BLaER1 treated with 17β-estradiol and CSF1 and Interleukin-3, amounts not matched to agents 10 nM and 100 nM (cell line): ENCODE measurements at regions not wholly inside any gene's neighbourhood (a gene's known extent, or its start where the extent isn't known, plus 50 kb on each side); places are given as distances from the start of the nearest gene placed in this dataset.

Experiments used
- H3K27ac ChIP-seq, 11 experiments: shearing (Covaris generic); formaldehyde crosslinking; 2 replicates each; pipeline ENCODE4 v1.8.1; 2022
- H3K27me3 ChIP-seq, 11 experiments: shearing (Covaris generic); formaldehyde crosslinking; 2 replicates each; pipeline ENCODE4 v1.8.1; 2022
- H3K36me3 ChIP-seq, 11 experiments: shearing (Covaris generic); formaldehyde crosslinking; 2 replicates each; pipeline ENCODE4 v1.8.1; 2022
- H3K4me1 ChIP-seq, 10 experiments: shearing (Covaris generic); formaldehyde crosslinking; 2 replicates each; pipeline ENCODE4 v1.8.1; 2022
- H3K4me2 ChIP-seq, 11 experiments: shearing (Covaris generic); formaldehyde crosslinking; 2 replicates each; pipeline ENCODE4 v1.8.1; 2022
- H3K4me3 ChIP-seq, 10 experiments: shearing (Covaris generic); formaldehyde crosslinking; 2 replicates each; pipeline ENCODE4 v1.8.1; 2022
- H3K9ac ChIP-seq, 11 experiments: shearing (Covaris generic); formaldehyde crosslinking; 2 replicates each; pipeline ENCODE4 v1.8.1; 2022
- H3K9me3 ChIP-seq, 11 experiments: shearing (Covaris generic); formaldehyde crosslinking; replicated peaks in 1 of 11; 2 replicates each; pipeline ENCODE4 v1.8.1; 2022
- H4K20me1 ChIP-seq, 11 experiments: shearing (Covaris generic); formaldehyde crosslinking; 2 replicates each; pipeline ENCODE4 v1.8.1; 2022
- Cebpa-rat ChIP-seq, 11 experiments: shearing (Covaris generic); IDR thresholded peaks; 2 replicates each; pipeline ENCODE4 v1.8.1; 2022

DNA sequence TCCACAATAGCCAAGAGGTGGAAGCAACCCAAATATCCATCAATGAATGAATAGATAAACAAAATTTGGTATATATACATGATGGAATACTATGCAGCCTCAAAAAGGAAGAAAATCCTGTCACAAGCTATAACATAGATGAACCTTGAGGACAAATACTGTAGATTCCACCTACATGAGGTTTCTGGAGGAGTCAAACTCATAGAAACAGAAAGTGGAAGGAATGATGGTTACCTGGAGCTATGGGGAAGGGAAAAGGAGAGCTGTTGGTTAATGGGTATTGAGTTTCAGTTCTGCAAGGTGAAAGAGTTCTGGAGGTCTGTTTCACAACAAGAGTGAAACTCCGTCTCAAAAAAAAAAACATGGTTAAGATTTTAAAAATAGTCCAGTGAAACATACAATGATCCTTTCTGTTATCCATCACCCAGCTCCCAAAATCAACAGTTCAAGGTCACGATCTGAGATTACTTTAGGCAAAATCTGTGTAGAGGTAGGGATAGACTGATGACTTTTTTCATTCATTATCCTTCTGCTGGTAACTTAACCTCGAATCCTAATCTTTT is 80.8 kb upstream of the HNRNPU start:
- H3K4me3 ChIP-seq, result no peak overlapping the region

GRCh38 chr1:244941121-244941520 is 76.8 kb upstream of the HNRNPU start:
- Histone ChIP-seq H3K4me3 (no peak overlapping the region), H3K36me3 (no peaks in the 10 kb centered on the region), H3K4me2 (no peak overlapping the region), H3K9ac (no peak overlapping the region), H3K4me1 (peaks cover 0 to 15% (median 10%) of the 10 kb centered on the region in 10 experiments; a peak in 15 of 20 replicates), H4K20me1 (no peaks in the 10 kb centered on the region), H3K9me3 (no peaks in the 10 kb centered on the region), H3K27me3 (no peaks in the 10 kb centered on the region), H3K27ac (no peak overlapping the region)
- no peak for TF ChIP-seq Cebpa-rat (IDR thresholded peaks at IDR 0.05)

More for the DNA sequence above, 80.8 kb upstream of the HNRNPU start:
- Histone ChIP-seq H3K27ac (0 out of 22 replicates have a peak overlapping the region, but pooled peaks of 1 of the 11 experiments have one; percentile 9), H3K4me2 (no peak overlapping the region), H3K9me3 (peaks cover 0 to 5% (median 0%) of the 10 kb centered on the region in 11 experiments; a peak in 1 of 22 replicates), H3K9ac (no peak overlapping the region), H3K27me3 (no peaks in the 10 kb centered on the region), H3K36me3 (no peaks in the 10 kb centered on the region), H3K4me1 (peaks cover 0 to 7% (median 4%) of the 10 kb centered on the region in 10 experiments; a peak in 15 of 20 replicates), H4K20me1 (no peaks in the 10 kb centered on the region)
- TF ChIP-seq Cebpa-rat (IDR thresholded peaks at IDR 0.05), result no peak

GRCh38 chr1:244937099-244937498 is 72.8 kb upstream of the HNRNPU start:
- Histone ChIP-seq H3K9ac (no peak overlapping the region), H3K27me3 (no peaks in the 10 kb centered on the region), H3K4me1 (peaks cover 0 to 15% (median 10%) of the 10 kb centered on the region in 10 experiments; a peak in 15 of 20 replicates), H3K4me3 (no peak overlapping the region), H3K9me3 (no peaks in the 10 kb centered on the region), H4K20me1 (no peaks in the 10 kb centered on the region), H3K36me3 (no peaks in the 10 kb centered on the region), H3K27ac (no peak overlapping the region), H3K4me2 (no peak overlapping the region)
- no peak for TF ChIP-seq Cebpa-rat (IDR thresholded peaks at IDR 0.05)

- Histone ChIP-seq H3K9ac (peak overlapping the region in 10 of 11 experiments; percentile 15 to 83 (median 77); a peak in 18 of 22 replicates), H3K4me1 (peaks cover 34 to 64% (median 48%) of the 10 kb centered on the region in 10 experiments), H3K27ac (peak overlapping the region in 10 of 11 experiments; percentile 71 to 96 (median 94); a peak in 20 of 22 replicates), H3K36me3 (no peaks in the 10 kb centered on the region), H3K4me2 (peak overlapping the region; percentile 73 to 94 (median 88)), H3K27me3 (peaks cover 5 to 37% (median 29%) of the 10 kb centered on the region in 11 experiments; a peak in 21 of 22 replicates), H3K4me3 (peak overlapping the region in 3 of 10 experiments; percentile 3 to 45 (median 9); a peak in 3 of 20 replicates), H4K20me1 (no peaks in the 10 kb centered on the region), H3K9me3 (peaks cover 0 to 6% (median 0%) of the 10 kb centered on the region in 11 experiments; a peak in 1 of 22 replicates)
- TF ChIP-seq Cebpa-rat (IDR thresholded peaks at IDR 0.05), result peak in 9 of 11 experiments; percentile 72 to 95 (median 93); a peak in 16 of 22 replicates
These were observed 56.8 kb upstream of the HNRNPU start for GRCh38 chr1:244920911-244921761.

DNA sequence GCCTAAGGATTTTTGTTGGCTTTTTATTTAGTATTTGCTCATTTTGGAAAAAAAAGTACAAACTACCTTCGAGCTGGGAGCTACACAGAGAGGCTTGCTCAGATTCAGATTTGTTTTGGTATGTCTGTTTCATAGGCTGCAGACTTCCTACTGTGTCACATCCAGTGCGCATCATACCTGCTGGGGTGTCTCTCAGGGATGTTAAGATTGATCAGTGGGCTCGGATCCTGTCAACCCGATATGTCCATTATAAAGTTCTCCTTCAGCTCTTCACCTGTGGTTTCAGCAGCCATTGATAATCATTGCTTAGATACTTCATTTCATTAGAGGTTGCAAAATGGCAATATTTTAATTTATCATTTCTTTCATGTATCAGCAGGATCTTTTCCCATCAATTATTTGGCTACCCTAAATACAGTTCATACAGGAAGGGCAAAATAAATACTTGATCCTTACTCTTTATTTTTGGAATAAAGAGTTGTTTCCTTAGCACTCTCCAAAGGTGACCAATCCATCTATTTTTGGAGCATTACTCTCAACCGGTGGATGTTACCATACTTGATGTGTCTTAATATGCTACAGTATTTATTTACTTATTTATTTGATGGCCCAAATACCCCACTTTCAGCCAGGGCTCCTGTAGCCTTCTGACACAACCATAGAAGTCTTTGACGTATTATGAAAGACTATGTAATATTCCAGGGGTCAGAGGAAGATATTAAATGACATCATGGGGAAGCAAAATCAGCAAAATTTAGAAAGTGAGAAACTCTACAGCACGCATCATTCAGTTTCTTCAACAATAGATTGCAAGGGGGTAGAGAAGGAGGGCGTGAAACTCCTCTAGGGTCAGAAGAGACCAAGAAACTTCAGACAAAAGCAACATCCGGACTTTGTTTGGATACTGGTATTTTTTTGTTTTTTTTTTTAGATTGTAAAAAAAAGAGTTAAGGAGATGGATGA is 55.3 kb upstream of the HNRNPU start:
- peak overlapping the region in 10 of 11 experiments; percentile 71 to 96 (median 94); a peak in 20 of 22 replicates for H3K27ac ChIP-seq

GRCh38 chr1:244918421-244919319 is 54.3 kb upstream of the HNRNPU start:
- Histone ChIP-seq H3K9me3 (peaks cover 0 to 6% (median 0%) of the 10 kb centered on the region in 11 experiments; a peak in 1 of 22 replicates), H3K9ac (peak overlapping the region; percentile 67 to 80 (median 78); a peak in 21 of 22 replicates), H3K4me3 (peak overlapping the region; percentile 52 to 72 (median 58)), H3K36me3 (no peaks in the 10 kb centered on the region), H4K20me1 (no peaks in the 10 kb centered on the region), H3K27ac (peak overlapping the region in 10 of 11 experiments; percentile 63 to 96 (median 94); a peak in 20 of 22 replicates), H3K4me2 (peak overlapping the region; percentile 73 to 94 (median 88)), H3K27me3 (peaks cover 5 to 37% (median 29%) of the 10 kb centered on the region in 11 experiments; a peak in 21 of 22 replicates), H3K4me1 (peaks cover 32 to 51% (median 38%) of the 10 kb centered on the region in 10 experiments)
- no peak for TF ChIP-seq Cebpa-rat (IDR thresholded peaks at IDR 0.05)

More for the DNA sequence above, 55.3 kb upstream of the HNRNPU start:
- Histone ChIP-seq H4K20me1 (no peaks in the 10 kb centered on the region), H3K9ac (peak overlapping the region; percentile 71 to 80 (median 79); a peak in 19 of 22 replicates), H3K4me1 (peaks cover 34 to 57% (median 42%) of the 10 kb centered on the region in 10 experiments), H3K27me3 (peaks cover 5 to 37% (median 29%) of the 10 kb centered on the region in 11 experiments; a peak in 21 of 22 replicates), H3K4me3 (peak overlapping the region in 9 of 10 experiments; percentile 52 to 72 (median 58); a peak in 17 of 20 replicates), H3K9me3 (peaks cover 0 to 6% (median 0%) of the 10 kb centered on the region in 11 experiments; a peak in 1 of 22 replicates), H3K36me3 (no peaks in the 10 kb centered on the region), H3K4me2 (peak overlapping the region; percentile 73 to 94 (median 88))
- no peak for TF ChIP-seq Cebpa-rat (IDR thresholded peaks at IDR 0.05)

GRCh38 chr1:244917073-244917670 is 52.8 kb upstream of the HNRNPU start:
- Histone ChIP-seq H3K4me3 (no peak overlapping the region), H3K4me1 (peaks cover 32 to 40% (median 36%) of the 10 kb centered on the region in 10 experiments)
- TF ChIP-seq Cebpa-rat (IDR thresholded peaks at IDR 0.05), result no peak

More at GRCh38 chr1:244917073-244917670, 52.8 kb upstream of the HNRNPU start:
- H3K9me3 ChIP-seq, result no peaks in the 10 kb centered on the region
- H3K9ac ChIP-seq, result no peak overlapping the region
- no peak overlapping the region for H3K27ac ChIP-seq
- H4K20me1 ChIP-seq, result no peaks in the 10 kb centered on the region
- no peaks in the 10 kb centered on the region for H3K36me3 ChIP-seq
- H3K27me3 ChIP-seq, result peaks cover 5 to 37% (median 29%) of the 10 kb centered on the region in 11 experiments; a peak in 21 of 22 replicates
- no peak overlapping the region for H3K4me2 ChIP-seq
